Endodermal cell (in vitro differentiated cells): ENCODE measurements at regions not wholly inside any gene's neighbourhood (a gene's known extent, or its start where the extent isn't known, plus 50 kb on each side); places are given as distances from the start of the nearest gene placed in this dataset.

Experiments used
- DNase-seq: peaks from one replicate; pipeline ENCODE4 v3.0.0-alpha.2; 2017
- H3K27ac ChIP-seq: 2 replicates; pipeline ENCODE4 v1.5.1; 2013; ENCODE audit warnings: mild to moderate bottlenecking, low read depth, low read length, moderate library complexity
- H3K27me3 ChIP-seq: 2 replicates; pipeline ENCODE4 v1.6.1; 2013; ENCODE audit warnings: mild to moderate bottlenecking, low read length, moderate library complexity; ENCODE audit not compliant: insufficient read depth, control insufficient read depth, poor library complexity, severe bottlenecking
- H3K36me3 ChIP-seq: 2 replicates; pipeline ENCODE4 v1.7.0; 2013; ENCODE audit warnings: mild to moderate bottlenecking, low read length, moderate library complexity; ENCODE audit not compliant: control insufficient read depth, insufficient read depth
- H3K4me1 ChIP-seq: one replicate; pipeline ENCODE4 v1.7.0; 2013; ENCODE audit warnings: low read length; ENCODE audit not compliant: control insufficient read depth, insufficient read depth
- H3K4me3 ChIP-seq: 2 replicates; pipeline ENCODE4 v1.5.1; 2013; ENCODE audit warnings: mild to moderate bottlenecking, low read length, moderate library complexity
- H3K9ac ChIP-seq: 2 replicates; pipeline ENCODE4 v1.6.1; 2013; ENCODE audit warnings: mild to moderate bottlenecking, low read length, moderate library complexity; ENCODE audit not compliant: poor library complexity, severe bottlenecking; ENCODE audit errors: extremely low read depth
- H3K9me3 ChIP-seq: 2 replicates; pipeline ENCODE4 v1.6.1; 2013; ENCODE audit warnings: mild to moderate bottlenecking, low read length, moderate library complexity; ENCODE audit not compliant: control insufficient read depth
- H3K27ac Mint-ChIP-seq: 2 replicates; pipeline ENCODE4 v1.8.0; 2020; ENCODE audit warnings: mixed read lengths
- H3K27me3 Mint-ChIP-seq: 2 replicates; pipeline ENCODE4 v1.8.0; 2021; ENCODE audit warnings: mild to moderate bottlenecking, mixed read lengths; ENCODE audit not compliant: insufficient read depth
- H3K36me3 Mint-ChIP-seq: 2 replicates; pipeline ENCODE4 v1.8.0; 2020; ENCODE audit warnings: low read depth, mixed read lengths
- H3K4me1 Mint-ChIP-seq: 2 replicates; pipeline ENCODE4 v1.8.0; 2020; ENCODE audit warnings: mixed read lengths
- H3K4me3 Mint-ChIP-seq: 2 replicates; pipeline ENCODE4 v1.8.0; 2020; ENCODE audit warnings: mild to moderate bottlenecking, moderate library complexity, mixed read lengths
- H3K9me3 Mint-ChIP-seq: 2 replicates; pipeline ENCODE4 v1.8.0; 2020; ENCODE audit warnings: mild to moderate bottlenecking, mixed read lengths
- CTCF ChIP-seq: fragments of 200-600 bp; sonication (generic); conservative IDR thresholded peaks from 2 replicates; pipeline ENCODE4 v1.5.0; 2021; ENCODE audit warnings: antibody characterized with exemption, mild to moderate bottlenecking
- WGBS, 2 experiments: methylation state at CpG; one replicate each; pipeline versions ENCODE4 v1.1.5 to v1.1.7; 2013; ENCODE audit warnings: missing lambda C conversion rate in 2 of 2, mixed read lengths in 1 of 2; ENCODE audit not compliant: insufficient coverage in 1 of 2, insufficient read length in 1 of 2; 5-methylcytosine and 5-hydroxymethylcytosine counted together

DNA sequence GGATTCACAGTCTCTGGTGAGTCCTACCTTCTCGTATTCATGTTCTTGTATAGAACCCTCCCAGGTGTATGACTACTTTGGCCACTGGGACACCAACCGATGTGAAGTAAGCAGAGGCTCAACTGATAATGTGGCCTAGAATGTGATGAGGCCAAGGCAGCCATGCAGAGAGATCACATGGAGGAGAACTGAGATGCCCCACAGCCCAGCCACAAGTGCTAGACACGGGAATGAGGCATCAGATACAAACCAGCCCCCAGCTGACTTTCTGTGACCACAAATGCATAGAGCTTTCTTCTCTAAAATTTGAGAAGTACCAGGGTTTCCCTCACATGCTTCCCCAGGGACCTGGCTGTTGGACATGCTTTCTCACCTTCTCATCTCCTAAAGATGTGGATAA, 375.7 kb downstream of the CCSER2 start:
- Histone ChIP-seq H3K4me3 (no peak overlapping the region), H3K27ac (no peak overlapping the region), H3K27me3 (no peaks in the 10 kb centered on the region), H3K9ac (no peak overlapping the region), H3K9me3 (no peaks in the 10 kb centered on the region), H3K4me1 (no peaks in the 10 kb centered on the region), H3K36me3 (no peaks in the 10 kb centered on the region)
- Mint-ChIP-seq H3K4me3 (no peak overlapping the region), H3K4me1 (peaks cover 3% of the 10 kb centered on the region), H3K36me3 (no peaks in the 10 kb centered on the region), H3K27ac (no peak overlapping the region), H3K27me3 (no peaks in the 10 kb centered on the region), H3K9me3 (no peaks in the 10 kb centered on the region)
- WGBS, 2 experiments = 84 to 87% methylated on average over 2 to 3 of the region's 3 CpGs
- TF ChIP-seq CTCF = no peak
- no peak for DNase-seq

DNA sequence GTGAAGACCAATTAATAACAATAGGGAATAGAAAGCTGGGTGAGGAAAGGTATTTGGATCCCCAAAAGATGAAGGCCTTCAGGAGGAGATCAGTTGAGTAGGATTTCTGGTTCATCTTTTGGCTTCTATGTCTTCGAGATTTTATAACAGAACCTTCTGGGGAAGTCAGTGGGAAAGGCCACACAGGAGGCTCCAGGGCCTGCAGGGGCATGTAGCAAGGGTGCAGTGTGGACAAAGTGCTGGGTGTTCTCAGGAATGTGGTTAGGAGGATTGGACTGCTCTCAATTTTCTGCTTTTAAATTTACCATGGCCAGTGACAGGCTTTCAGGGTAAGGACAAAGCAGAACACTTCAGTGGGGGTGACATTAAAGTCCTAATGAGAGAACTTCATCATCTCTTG, 378.0 kb downstream of the CCSER2 start:
- H3K4me3 ChIP-seq = no peak overlapping the region
- Mint-ChIP-seq H3K4me3 (no peak overlapping the region), H3K4me1 (peaks cover 3% of the 10 kb centered on the region), H3K27ac (no peak overlapping the region), H3K36me3 (no peaks in the 10 kb centered on the region), H3K9me3 (no peaks in the 10 kb centered on the region), H3K27me3 (no peaks in the 10 kb centered on the region)
- H3K36me3 ChIP-seq = no peaks in the 10 kb centered on the region
- no peaks in the 10 kb centered on the region for H3K27me3 ChIP-seq
- no peak overlapping the region for H3K27ac ChIP-seq
- WGBS, 2 experiments = 90 to 100% methylated on average over 1 of the region's 1 CpG
- H3K4me1 ChIP-seq = no peaks in the 10 kb centered on the region
- no peaks in the 10 kb centered on the region for H3K9me3 ChIP-seq
- no peak for TF ChIP-seq CTCF
- H3K9ac ChIP-seq = no peak overlapping the region
- DNase-seq = no peak

- H3K36me3 Mint-ChIP-seq = no peaks in the 10 kb centered on the region
- TF ChIP-seq CTCF = no peak
- Histone ChIP-seq H3K9ac (no peak overlapping the region), H3K9me3 (no peaks in the 10 kb centered on the region), H3K4me3 (no peak overlapping the region), H3K36me3 (no peaks in the 10 kb centered on the region), H3K27me3 (no peaks in the 10 kb centered on the region), H3K4me1 (no peaks in the 10 kb centered on the region), H3K27ac (no peak overlapping the region)
- H3K4me1 Mint-ChIP-seq = peaks cover 3% of the 10 kb centered on the region
- H3K27ac Mint-ChIP-seq = no peak overlapping the region
- no peak for DNase-seq
- H3K27me3 Mint-ChIP-seq = no peaks in the 10 kb centered on the region
- no peak overlapping the region for H3K4me3 Mint-ChIP-seq
- 88 to 94% methylated on average over 8 of the region's 8 CpGs for WGBS, 2 experiments
- no peaks in the 10 kb centered on the region for H3K9me3 Mint-ChIP-seq
These were observed 378.5 kb downstream of the CCSER2 start for GRCh38 chr10:84706875-84707274.
